DND-41 (cell line): ENCODE measurements at regions not wholly inside any gene's neighbourhood (a gene's known extent, or its start where the extent isn't known, plus 50 kb on each side); places are given as distances from the start of the nearest gene placed in this dataset.

Experiments
- CTCF ChIP-seq: IDR thresholded peaks from 2 replicates; pipeline ENCODE4 v1.5.1; 2012; ENCODE audit warnings: borderline replicate concordance, low read length, moderate library complexity, mild to moderate bottlenecking; ENCODE audit not compliant: poor library complexity, severe bottlenecking; ENCODE audit errors: extremely low read depth
- EZH2 ChIP-seq: IDR thresholded peaks from 3 replicates; pipeline ENCODE4 v1.6.1; 2012; ENCODE audit warnings: borderline replicate concordance, low read depth, mild to moderate bottlenecking, moderate library complexity, low read length, inconsistent platforms; ENCODE audit not compliant: severe bottlenecking

- TF ChIP-seq EZH2 (no peak), CTCF (no peak)
Observed at GRCh38 chr2:133878326-133878725, 310.1 kb upstream of the NCKAP5 start.
